Umbilical cord (tissue), 1 donor: ENCODE measurements at regions not wholly inside any gene's neighbourhood (a gene's known extent, or its start where the extent isn't known, plus 50 kb on each side); places are given as distances from the start of the nearest gene placed in this dataset.
A peak's percentile ranks its signal among the peaks of the same experiment; 100 is the strongest.

Experiments used
- DNase-seq: peaks from one replicate; pipeline ENCODE4 v3.0.0-alpha.2; 2015; ENCODE audit warnings: low spot score

GRCh38 chr2:10183146-10183675 is 60.7 kb downstream of the RRM2 start:
- no peak for DNase-seq

GRCh38 chr2:10184421-10184820 is 61.9 kb downstream of the RRM2 start:
- DNase-seq, result no peak

GRCh38 chr2:10185046-10185445 is 62.5 kb downstream of the RRM2 start:
- DNase-seq, result no peak

GRCh38 chr2:10185755-10186154 is 63.2 kb downstream of the RRM2 start:
- DNase-seq, result no peak

GRCh38 chr2:10186868-10187535 is 64.5 kb downstream of the RRM2 start:
- no peak for DNase-seq

GRCh38 chr2:10187661-10188060 is 65.1 kb downstream of the RRM2 start:
- no peak for DNase-seq

GRCh38 chr2:10188211-10188610 is 65.7 kb downstream of the RRM2 start:
- DNase-seq, result no peak

GRCh38 chr2:10188729-10189305 is 66.3 kb downstream of the RRM2 start:
- no peak for DNase-seq

GRCh38 chr2:10190255-10190654 is 67.7 kb downstream of the RRM2 start:
- DNase-seq, result no peak

- no peak for DNase-seq
Observed at GRCh38 chr2:10190737-10191532, 68.4 kb downstream of the RRM2 start.

- no peak for DNase-seq
Observed at GRCh38 chr2:10191554-10191953, 69.0 kb downstream of the RRM2 start.

- no peak for DNase-seq
Observed at GRCh38 chr2:10192392-10193015, 70.0 kb downstream of the RRM2 start.

- peak; percentile 24 for DNase-seq
Observed at GRCh38 chr2:10193276-10193795, 70.8 kb downstream of the RRM2 start.

- peak; percentile 72 for DNase-seq
Observed at GRCh38 chr2:10193851-10194820, 71.6 kb downstream of the RRM2 start.

- DNase-seq, result no peak
Observed at GRCh38 chr2:10195278-10196109, 73.0 kb downstream of the RRM2 start.

- DNase-seq, result peak; percentile 84
Observed at GRCh38 chr2:10196110-10196892, 73.8 kb downstream of the RRM2 start.

- DNase-seq, result peak; percentile 53
Observed at GRCh38 chr2:10196948-10197696, 74.6 kb downstream of the RRM2 start.

- DNase-seq, result no peak
Observed at GRCh38 chr2:10197697-10198076, 75.1 kb downstream of the RRM2 start.
